ENCODE measurements at regions not wholly inside any gene's neighbourhood (a gene's known extent, or its start where the extent isn't known, plus 50 kb on each side); places are given as distances from the start of the nearest gene placed in this dataset.

- Histone ChIP-seq H3K27me3 (ENCODE audit: low read depth, low read length) (no peaks in the 10 kb centered on the region), H3K9ac (ENCODE audit: low read length) (no peak overlapping the region), H2AFZ (ENCODE audit: low read depth, low read length) (no peak overlapping the region), H3K4me2 (ENCODE audit: low read length) (no peak overlapping the region), H4K20me1 (ENCODE audit: insufficient read depth, low read length) (no peaks in the 10 kb centered on the region), H3K27ac (ENCODE audit: low read length) (no peak overlapping the region), H3K4me3 (ENCODE audit: low read length) (no peak overlapping the region), H3K4me1 (ENCODE audit: low read length) (no peaks in the 10 kb centered on the region), H3K9me3 (ENCODE audit: insufficient read depth, low read length) (no peaks in the 10 kb centered on the region), H3K79me2 (ENCODE audit: low read length) (no peaks in the 10 kb centered on the region), H3K36me3 (replicated peaks; ENCODE audit: low read depth, low read length) (no peaks in the 10 kb centered on the region)
- TF ChIP-seq, protein P1, sequence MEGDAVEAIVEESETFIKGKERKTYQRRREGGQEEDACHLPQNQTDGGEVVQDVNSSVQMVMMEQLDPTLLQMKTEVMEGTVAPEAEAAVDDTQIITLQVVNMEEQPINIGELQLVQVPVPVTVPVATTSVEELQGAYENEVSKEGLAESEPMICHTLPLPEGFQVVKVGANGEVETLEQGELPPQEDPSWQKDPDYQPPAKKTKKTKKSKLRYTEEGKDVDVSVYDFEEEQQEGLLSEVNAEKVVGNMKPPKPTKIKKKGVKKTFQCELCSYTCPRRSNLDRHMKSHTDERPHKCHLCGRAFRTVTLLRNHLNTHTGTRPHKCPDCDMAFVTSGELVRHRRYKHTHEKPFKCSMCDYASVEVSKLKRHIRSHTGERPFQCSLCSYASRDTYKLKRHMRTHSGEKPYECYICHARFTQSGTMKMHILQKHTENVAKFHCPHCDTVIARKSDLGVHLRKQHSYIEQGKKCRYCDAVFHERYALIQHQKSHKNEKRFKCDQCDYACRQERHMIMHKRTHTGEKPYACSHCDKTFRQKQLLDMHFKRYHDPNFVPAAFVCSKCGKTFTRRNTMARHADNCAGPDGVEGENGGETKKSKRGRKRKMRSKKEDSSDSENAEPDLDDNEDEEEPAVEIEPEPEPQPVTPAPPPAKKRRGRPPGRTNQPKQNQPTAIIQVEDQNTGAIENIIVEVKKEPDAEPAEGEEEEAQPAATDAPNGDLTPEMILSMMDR (IDR thresholded peaks at IDR 0.05; ENCODE audit: low read depth, low read length): no peak
- TF ChIP-seq EZH2phosphoT487 (IDR thresholded peaks at IDR 0.05; ENCODE audit: low read depth): no peak
Measured at GRCh38 chr6:66605971-66606370, 898.9 kb upstream of the EYS start.

- Histone ChIP-seq H3K4me2 (ENCODE audit: low read length) (no peak overlapping the region), H4K20me1 (ENCODE audit: insufficient read depth, low read length) (no peaks in the 10 kb centered on the region), H3K9me3 (ENCODE audit: insufficient read depth, low read length) (no peaks in the 10 kb centered on the region), H2AFZ (ENCODE audit: low read depth, low read length) (no peak overlapping the region), H3K4me3 (ENCODE audit: low read length) (no peak overlapping the region), H3K36me3 (replicated peaks; ENCODE audit: low read depth, low read length) (no peaks in the 10 kb centered on the region), H3K4me1 (ENCODE audit: low read length) (no peaks in the 10 kb centered on the region), H3K79me2 (ENCODE audit: low read length) (no peaks in the 10 kb centered on the region), H3K27me3 (ENCODE audit: low read depth, low read length) (no peaks in the 10 kb centered on the region), H3K27ac (ENCODE audit: low read length) (no peak overlapping the region), H3K9ac (ENCODE audit: low read length) (no peak overlapping the region)
- TF ChIP-seq, protein P1 (IDR thresholded peaks at IDR 0.05; ENCODE audit: low read depth, low read length): no peak
- TF ChIP-seq EZH2phosphoT487 (IDR thresholded peaks at IDR 0.05; ENCODE audit: low read depth): no peak
Measured at GRCh38 chr6:66605011-66605410, 898.0 kb upstream of the EYS start.

GRCh38 chr6:66599541-66599940 is 892.5 kb upstream of the EYS start:
- H4K20me1 ChIP-seq (ENCODE audit: insufficient read depth, low read length): no peaks in the 10 kb centered on the region
- H3K27me3 ChIP-seq (ENCODE audit: low read depth, low read length): no peaks in the 10 kb centered on the region
- no peak overlapping the region for H3K4me2 ChIP-seq (ENCODE audit: low read length)
- H3K79me2 ChIP-seq (ENCODE audit: low read length): no peaks in the 10 kb centered on the region
- no peaks in the 10 kb centered on the region for H3K36me3 ChIP-seq (replicated peaks; ENCODE audit: low read depth, low read length)
- H3K27ac ChIP-seq (ENCODE audit: low read length): no peak overlapping the region
- 0 out of 2 replicates have a peak overlapping the region, but pooled peaks have one; percentile 1 for H2AFZ ChIP-seq (ENCODE audit: low read depth, low read length)
- no peaks in the 10 kb centered on the region for H3K9me3 ChIP-seq (ENCODE audit: insufficient read depth, low read length)
- H3K9ac ChIP-seq (ENCODE audit: low read length): no peak overlapping the region
- TF ChIP-seq, protein P1 (IDR thresholded peaks at IDR 0.05; ENCODE audit: low read depth, low read length): no peak
- TF ChIP-seq EZH2phosphoT487 (IDR thresholded peaks at IDR 0.05; ENCODE audit: low read depth): no peak
- no peaks in the 10 kb centered on the region for H3K4me1 ChIP-seq (ENCODE audit: low read length)
- no peak overlapping the region for H3K4me3 ChIP-seq (ENCODE audit: low read length)

DNA sequence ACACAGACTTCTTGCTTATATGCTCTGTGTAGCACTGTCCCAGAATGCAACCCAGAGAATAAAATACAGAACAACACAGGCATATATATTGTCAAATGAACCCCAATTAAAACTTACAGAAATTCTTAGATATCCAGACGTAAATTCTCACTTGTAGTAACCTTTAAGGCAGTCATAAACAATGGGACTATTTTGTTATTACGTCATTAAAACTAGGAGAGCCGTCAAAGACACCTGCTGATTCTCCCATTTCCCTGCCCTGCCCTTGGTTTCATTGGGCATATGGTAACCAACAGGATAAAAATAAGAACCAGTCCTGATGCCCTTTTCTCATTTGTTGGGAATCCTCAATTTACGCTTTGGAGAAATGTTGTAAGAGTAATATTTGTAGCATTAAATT is 871.3 kb upstream of the EYS start:
- TF ChIP-seq, protein P1 (IDR thresholded peaks at IDR 0.05; ENCODE audit: low read depth, low read length): no peak
- no peak for TF ChIP-seq EZH2phosphoT487 (IDR thresholded peaks at IDR 0.05; ENCODE audit: low read depth)
- Histone ChIP-seq H2AFZ (ENCODE audit: low read depth, low read length) (no peak overlapping the region), H3K4me1 (ENCODE audit: low read length) (no peaks in the 10 kb centered on the region), H3K36me3 (replicated peaks; ENCODE audit: low read depth, low read length) (no peaks in the 10 kb centered on the region), H4K20me1 (ENCODE audit: insufficient read depth, low read length) (no peaks in the 10 kb centered on the region), H3K9me3 (ENCODE audit: insufficient read depth, low read length) (no peaks in the 10 kb centered on the region), H3K27me3 (ENCODE audit: low read depth, low read length) (no peaks in the 10 kb centered on the region), H3K27ac (ENCODE audit: low read length) (no peak overlapping the region), H3K4me2 (ENCODE audit: low read length) (no peak overlapping the region), H3K79me2 (ENCODE audit: low read length) (no peaks in the 10 kb centered on the region), H3K9ac (ENCODE audit: low read length) (no peak overlapping the region), H3K4me3 (ENCODE audit: low read length) (no peak overlapping the region)
